LNCAP (cell line): ENCODE measurements at regions not wholly inside any gene's neighbourhood (a gene's known extent, or its start where the extent isn't known, plus 50 kb on each side); places are given as distances from the start of the nearest gene placed in this dataset.

Experiments used
- CTCF ChIP-seq: fragments of 450-650 bp; IDR thresholded peaks from 2 replicates; pipeline ENCODE4 v1.5.1; 2017; ENCODE audit warnings: mild to moderate bottlenecking

- no peak for TF ChIP-seq CTCF
Observed at GRCh38 chr17:13321951-13322701, 279.6 kb downstream of the HS3ST3A1 start.

- TF ChIP-seq CTCF: no peak
Observed at GRCh38 chr17:13320046-13320785, 281.5 kb downstream of the HS3ST3A1 start.

DNA sequence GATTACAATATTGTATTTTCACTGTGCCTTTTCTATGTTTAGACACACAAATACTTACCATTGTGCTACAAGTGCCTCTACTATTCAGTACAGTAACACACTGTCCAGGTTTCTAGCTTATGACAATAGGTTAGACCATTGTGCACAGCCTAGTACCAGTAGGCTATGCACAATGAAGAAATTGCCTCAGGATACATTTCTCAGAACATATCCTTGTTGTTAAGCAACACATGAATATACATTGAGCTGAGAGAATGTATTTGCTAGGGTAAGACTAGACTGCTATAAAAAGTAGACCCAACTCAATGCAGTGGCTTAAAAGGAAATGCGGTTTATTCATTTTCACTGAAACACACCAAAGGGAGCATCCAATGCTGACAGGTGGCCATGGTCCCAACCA lies 285.1 kb downstream of the HS3ST3A1 start:
- TF ChIP-seq CTCF: no peak

- TF ChIP-seq CTCF: no peak
Observed at GRCh38 chr17:13311306-13311705, 290.4 kb downstream of the HS3ST3A1 start.

GRCh38 chr17:13310858-13311257 lies 290.9 kb downstream of the HS3ST3A1 start:
- TF ChIP-seq CTCF: no peak

- TF ChIP-seq CTCF: peak; percentile 67
Observed at GRCh38 chr17:13306310-13306962, 288.6 kb upstream of the ELAC2 start.

GRCh38 chr17:13302983-13303382 lies 285.2 kb upstream of the ELAC2 start:
- no peak for TF ChIP-seq CTCF
